Keratinocyte (primary cell): ENCODE measurements at regions not wholly inside any gene's neighbourhood (a gene's known extent, or its start where the extent isn't known, plus 50 kb on each side); places are given as distances from the start of the nearest gene placed in this dataset.

ENCODE experiments used
- CTCF ChIP-seq, 3 experiments: IDR thresholded peaks in 1 of 3; conservative IDR thresholded peaks in 1 of 3; optimal IDR thresholded peaks in 1 of 3; 2 replicates in 2 of 3; 3 replicates in 1 of 3; pipeline versions ENCODE3 to v1.5.1; 2011; ENCODE audit warnings: low read length in 3 of 3, mild to moderate bottlenecking in 3 of 3, moderate library complexity in 2 of 3, control low read depth in 1 of 3, inconsistent platforms in 1 of 3; ENCODE audit not compliant: insufficient read depth in 2 of 3; ENCODE audit errors: extremely low read depth in 1 of 3
- EZH2 ChIP-seq: IDR thresholded peaks from one replicate; pipeline ENCODE4 v1.6.1; 2012; ENCODE audit warnings: inconsistent platforms, mild to moderate bottlenecking, low read length, moderate library complexity

GRCh38 chr11:82047200-82047599, 686.5 kb downstream of the FAM181B start:
- TF ChIP-seq EZH2 (no peak), CTCF (optimal IDR thresholded peaks at IDR 0.05 in 1 of 3, IDR thresholded peaks at IDR 0.05 in 1 of 3, conservative IDR thresholded peaks at IDR 0.05 in 1 of 3; ENCODE audit: extremely low read depth in 1 of 3, insufficient read depth in 2 of 3, low read length in 3 of 3) (no peak)
